ENCODE measurements at regions not wholly inside any gene's neighbourhood (a gene's known extent, or its start where the extent isn't known, plus 50 kb on each side); places are given as distances from the start of the nearest gene placed in this dataset.
A peak's percentile ranks its signal among the peaks of the same experiment; 100 is the strongest.
"Not testable (repeated sequence)": the region's sequence is repeated elsewhere in the genome, so short reads cannot be mapped to it uniquely, and the experiment has no call there.

GRCh38 chr14:39726563-39726962 lies 294.3 kb upstream of the FBXO33 start:
- DNase-seq = no peak

GRCh38 chr14:39722547-39723273 lies 290.5 kb upstream of the FBXO33 start:
- no peak for DNase-seq

- peak in 1 of 3 experiments; percentile 47 for DNase-seq
Observed at GRCh38 chr14:39716987-39717570, 284.8 kb upstream of the FBXO33 start.

GRCh38 chr14:39712293-39712999 lies 280.2 kb upstream of the FBXO33 start:
- no peak for DNase-seq

DNA sequence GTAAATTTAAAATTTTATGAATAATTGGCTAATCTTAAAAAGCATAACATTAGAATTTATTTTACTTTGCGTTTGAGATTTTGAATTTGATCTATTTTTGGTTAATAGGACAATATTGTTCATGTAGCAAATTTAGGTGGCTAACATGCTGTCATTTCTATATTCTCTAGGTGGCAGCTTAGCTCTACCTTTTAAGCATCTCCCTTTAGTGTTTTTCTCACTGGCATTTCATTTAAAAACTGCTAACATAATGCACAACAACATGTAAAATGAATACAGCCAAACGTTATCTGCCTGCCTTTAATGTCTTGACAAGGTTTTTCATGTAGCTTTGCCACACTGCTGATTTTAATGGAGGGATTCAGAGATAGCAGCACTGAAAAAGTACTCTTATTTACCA lies 272.4 kb upstream of the FBXO33 start:
- DNase-seq = peak in 1 of 3 experiments; percentile 15

- no peak for DNase-seq
Observed at GRCh38 chr14:39694341-39694740, 262.1 kb upstream of the FBXO33 start.

DNA sequence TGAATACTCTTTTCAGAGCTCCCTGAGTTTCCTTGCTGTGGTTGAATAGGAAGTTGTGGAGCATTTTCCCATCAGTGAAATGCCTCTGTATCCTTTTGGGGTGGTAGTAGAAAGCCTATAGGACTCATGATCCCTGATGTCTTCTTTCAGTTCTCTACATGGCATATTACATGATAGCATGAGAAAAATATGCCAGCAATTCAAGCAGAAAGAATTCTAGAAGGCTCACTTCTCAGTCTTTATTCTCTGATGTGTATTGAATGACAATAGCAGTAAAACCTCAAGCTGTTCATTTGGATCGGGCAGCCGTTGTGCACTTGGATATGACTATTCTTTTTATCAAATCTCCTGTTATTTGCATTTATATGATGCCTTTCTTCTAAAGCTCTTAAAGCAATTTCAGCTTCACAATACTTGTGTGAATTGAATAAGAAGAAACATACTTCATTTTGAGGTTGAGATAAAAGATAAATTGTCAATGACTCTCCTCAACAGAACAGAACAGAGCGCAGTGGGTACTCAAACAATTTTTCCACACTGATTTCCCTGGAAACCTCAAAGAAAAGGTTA lies 251.5 kb upstream of the FBXO33 start:
- no peak for DNase-seq

DNA sequence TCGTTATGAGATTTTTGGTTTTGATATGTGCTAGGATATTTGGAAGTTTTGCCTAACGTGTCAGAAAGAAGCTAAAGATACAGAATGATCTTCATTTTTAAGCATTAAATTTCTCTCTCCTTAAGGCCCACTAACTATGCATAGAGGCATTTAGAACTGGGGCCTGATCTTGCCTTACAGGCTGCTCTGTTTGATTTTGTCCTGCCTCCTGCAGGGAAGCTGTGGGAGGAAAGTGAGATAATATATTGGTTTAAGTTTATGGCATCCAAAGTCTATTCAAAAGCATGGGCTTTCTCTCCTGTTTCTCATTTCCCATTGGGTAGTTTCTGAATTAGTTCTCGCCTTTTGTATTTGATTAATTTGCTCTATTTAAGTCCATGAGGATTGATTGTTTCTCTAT lies 250.3 kb upstream of the FBXO33 start:
- DNase-seq = peak in 1 of 3 experiments; percentile 44

GRCh38 chr14:39681782-39682399 lies 249.7 kb upstream of the FBXO33 start:
- DNase-seq = no peak

DNA sequence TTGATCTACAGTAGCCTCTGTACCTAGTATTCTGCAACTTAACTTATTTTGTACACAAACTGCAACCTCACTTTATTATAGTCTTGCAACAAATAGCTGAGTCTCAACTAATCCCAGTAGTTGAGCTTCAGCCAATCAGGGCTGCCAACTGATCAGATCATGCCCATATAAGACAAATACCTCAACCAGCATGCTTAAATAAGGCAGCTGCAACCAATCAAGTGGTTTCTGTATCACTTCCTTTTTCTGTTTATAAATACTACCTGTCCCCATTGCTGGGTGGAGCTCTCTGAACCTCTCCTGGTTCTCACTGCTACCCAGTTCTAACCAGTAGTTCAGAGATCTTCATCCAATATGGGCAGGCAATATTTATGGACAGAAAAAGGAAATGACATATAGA lies 248.5 kb upstream of the FBXO33 start:
- no peak for DNase-seq

- no peak for DNase-seq
Observed at GRCh38 chr14:39673734-39674133, 241.5 kb upstream of the FBXO33 start.

GRCh38 chr14:39673270-39673711 lies 241.1 kb upstream of the FBXO33 start:
- DNase-seq = peak in 1 of 3 experiments; percentile 44

DNA sequence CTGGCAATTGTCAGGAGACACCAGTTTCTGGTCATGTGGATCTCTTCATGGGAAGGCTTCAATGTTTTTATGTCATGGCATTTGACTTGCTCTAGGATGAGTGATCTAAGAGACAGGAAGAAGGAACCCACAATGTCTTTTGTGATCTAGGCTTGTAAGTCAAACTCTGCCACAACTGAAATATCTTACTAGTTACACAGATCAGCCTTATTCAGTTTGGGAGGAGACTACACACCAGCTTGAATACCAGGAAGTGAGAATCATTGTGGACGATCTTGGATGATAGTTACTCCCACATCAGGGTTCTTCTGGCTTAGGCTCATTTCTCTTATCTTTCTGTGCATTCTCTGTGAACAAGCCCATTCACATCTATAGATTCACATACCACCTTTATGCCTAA lies 236.2 kb upstream of the FBXO33 start:
- DNase-seq = no peak

- no peak for DNase-seq
Observed at GRCh38 chr14:39666386-39666785, 234.2 kb upstream of the FBXO33 start.

- no peak for DNase-seq
Observed at GRCh38 chr14:39665075-39665475, 232.8 kb upstream of the FBXO33 start.

- no peak for DNase-seq
Observed at GRCh38 chr14:39664646-39665045, 232.4 kb upstream of the FBXO33 start.

DNA sequence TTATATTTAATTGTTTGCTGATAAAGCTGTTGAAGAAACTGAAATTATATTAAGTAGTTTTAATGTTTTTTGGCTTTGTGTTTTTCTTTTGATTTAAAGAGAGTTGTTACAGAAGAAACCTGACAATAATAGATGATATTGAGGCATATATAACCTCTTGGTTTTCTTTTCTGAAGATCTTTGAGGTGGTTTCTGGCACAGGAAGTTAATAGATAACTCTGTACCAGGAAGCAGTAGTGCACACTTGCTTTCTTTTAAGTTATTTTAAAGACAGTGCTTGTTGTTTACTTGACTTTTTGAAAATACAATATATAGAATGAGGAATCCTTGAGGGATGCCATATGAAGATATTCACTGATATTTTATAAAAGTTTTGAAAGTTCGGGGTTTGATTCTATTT lies 209.0 kb upstream of the FBXO33 start:
- DNase-seq = no peak

GRCh38 chr14:39639009-39639408 lies 206.8 kb upstream of the FBXO33 start:
- DNase-seq = not testable (repeated sequence)

GRCh38 chr14:39628087-39628486 lies 195.9 kb upstream of the FBXO33 start:
- no peak for DNase-seq

- no peak for DNase-seq
Observed at GRCh38 chr14:39626589-39627576, 194.7 kb upstream of the FBXO33 start.

DNA sequence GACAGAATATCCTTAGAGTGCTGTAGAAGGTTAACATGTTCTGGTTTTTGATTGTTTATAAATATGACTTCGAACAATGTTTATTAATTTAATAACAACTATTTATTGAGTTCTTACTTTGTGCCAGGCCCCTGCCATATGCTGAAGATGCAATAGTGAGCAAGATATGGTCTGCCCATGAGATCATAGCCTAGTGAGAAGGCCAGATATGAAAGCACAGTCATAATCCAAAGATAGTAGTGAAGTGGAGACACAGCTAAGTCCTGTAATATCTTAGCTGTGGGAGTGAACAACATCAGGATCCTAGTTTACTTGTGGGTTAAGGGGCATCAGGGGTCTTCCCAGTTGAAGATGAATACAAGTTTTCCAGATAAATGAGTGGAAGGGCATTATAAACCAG lies 189.4 kb upstream of the FBXO33 start:
- DNase-seq = no peak

DNA sequence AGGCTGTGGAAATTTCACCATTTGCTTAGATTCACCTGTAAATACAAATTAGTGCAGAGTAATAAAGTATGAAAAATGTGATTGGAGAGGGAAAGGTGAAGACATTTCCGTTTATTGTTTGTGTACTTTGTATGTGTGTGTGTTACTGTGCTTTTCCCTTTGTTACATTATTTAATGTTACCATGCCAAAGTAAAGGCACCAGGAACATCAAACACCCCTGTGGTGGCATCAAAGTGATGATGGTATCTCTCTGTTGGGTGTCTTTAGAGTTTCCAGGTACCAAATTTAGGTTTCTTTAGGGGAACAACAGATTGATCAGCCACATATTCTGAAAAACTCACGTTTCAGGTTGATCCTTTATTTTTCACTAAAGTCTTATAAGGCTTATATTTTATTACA lies 189.0 kb upstream of the FBXO33 start:
- no peak for DNase-seq

Measured in NCI-H1417 (cell line).